DOHH2 (cell line): ENCODE measurements at regions not wholly inside any gene's neighbourhood (a gene's known extent, or its start where the extent isn't known, plus 50 kb on each side); places are given as distances from the start of the nearest gene placed in this dataset.

ENCODE experiments used
- CTCF ChIP-seq: fragments of 200-600 bp; sonication (generic); IDR thresholded peaks from one replicate; pipeline ENCODE4 v1.5.1; 2014; ENCODE audit warnings: antibody characterized with exemption, mild to moderate bottlenecking, low read depth, low read length; ENCODE audit not compliant: poor library complexity, severe bottlenecking
- EZH2phosphoT487 ChIP-seq: fragments of 200-600 bp; sonication (generic); IDR thresholded peaks from 2 replicates; pipeline ENCODE4 v1.6.1; 2017; ENCODE audit warnings: borderline replicate concordance, mild to moderate bottlenecking, antibody characterized with exemption, low read length, moderate library complexity, mixed read lengths

DNA sequence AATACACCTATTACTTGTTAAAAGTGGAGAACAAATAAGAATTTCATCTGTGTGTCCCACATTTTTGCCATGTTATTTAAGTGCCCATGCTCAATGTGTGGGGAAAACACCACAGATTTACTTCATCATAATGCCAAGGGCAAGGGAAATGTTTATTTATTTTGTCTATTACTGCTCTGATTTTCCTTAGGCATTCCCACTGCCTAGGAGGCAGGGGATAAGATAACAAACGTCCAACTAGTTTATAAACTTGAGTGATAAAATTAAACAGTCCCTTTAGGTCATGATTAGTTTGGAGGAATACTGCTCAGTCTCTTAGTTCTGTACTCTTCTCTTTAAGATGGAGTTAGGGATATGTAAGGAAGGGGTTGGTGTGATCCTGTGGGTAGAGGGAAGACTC is 598.4 kb upstream of the MARCKS start:
- TF ChIP-seq CTCF (no peak), EZH2phosphoT487 (no peak)
